CD4-positive, alpha-beta T cell treated with Interleukin-10 for 1 hour (primary cell): ENCODE measurements at regions not wholly inside any gene's neighbourhood (a gene's known extent, or its start where the extent isn't known, plus 50 kb on each side); places are given as distances from the start of the nearest gene placed in this dataset.
"Not testable (repeated sequence)": the region's sequence is repeated elsewhere in the genome, so short reads cannot be mapped to it uniquely, and the experiment has no call there.

Experiments used
- DNase-seq: peaks from one replicate; pipeline ENCODE4 v3.0.0-alpha.2; 2020

DNA sequence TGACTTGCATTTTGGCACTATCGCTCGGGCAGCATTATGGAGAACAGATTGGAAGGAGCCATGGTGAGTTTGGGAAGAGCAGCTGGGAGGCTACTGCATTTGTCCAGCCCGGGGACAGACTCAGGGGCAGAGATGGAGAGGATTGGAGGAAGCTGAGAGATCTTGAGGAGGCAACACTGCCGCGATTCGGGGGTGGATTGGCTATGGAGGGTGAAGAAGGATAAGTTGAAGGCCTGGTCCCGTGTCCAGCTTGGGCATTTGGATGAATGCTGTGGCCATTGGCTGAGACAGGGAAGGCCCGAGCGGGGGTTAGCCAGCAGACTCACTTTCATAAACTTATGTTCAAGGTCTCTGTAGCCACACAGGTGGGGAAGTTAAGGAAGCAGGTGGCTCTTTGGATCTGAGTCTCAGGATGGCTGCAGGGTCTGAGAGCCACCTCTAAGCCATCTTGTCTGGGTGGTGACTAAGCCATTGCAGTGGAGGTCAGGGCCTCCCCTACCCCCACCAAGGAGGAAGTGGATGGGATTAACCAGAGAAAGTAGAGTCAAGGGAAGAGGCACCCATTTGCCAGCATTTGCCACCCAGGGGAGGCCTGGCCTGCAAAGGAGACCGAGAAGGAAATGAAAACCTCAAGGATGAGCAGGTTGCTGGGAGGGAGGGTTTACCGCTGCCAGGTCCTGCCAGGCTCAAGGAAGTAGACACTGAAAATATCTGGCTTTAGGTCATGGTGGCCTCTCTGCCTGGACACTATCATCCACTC, 144.0 kb upstream of the TLE3 start:
- DNase-seq: no peak

DNA sequence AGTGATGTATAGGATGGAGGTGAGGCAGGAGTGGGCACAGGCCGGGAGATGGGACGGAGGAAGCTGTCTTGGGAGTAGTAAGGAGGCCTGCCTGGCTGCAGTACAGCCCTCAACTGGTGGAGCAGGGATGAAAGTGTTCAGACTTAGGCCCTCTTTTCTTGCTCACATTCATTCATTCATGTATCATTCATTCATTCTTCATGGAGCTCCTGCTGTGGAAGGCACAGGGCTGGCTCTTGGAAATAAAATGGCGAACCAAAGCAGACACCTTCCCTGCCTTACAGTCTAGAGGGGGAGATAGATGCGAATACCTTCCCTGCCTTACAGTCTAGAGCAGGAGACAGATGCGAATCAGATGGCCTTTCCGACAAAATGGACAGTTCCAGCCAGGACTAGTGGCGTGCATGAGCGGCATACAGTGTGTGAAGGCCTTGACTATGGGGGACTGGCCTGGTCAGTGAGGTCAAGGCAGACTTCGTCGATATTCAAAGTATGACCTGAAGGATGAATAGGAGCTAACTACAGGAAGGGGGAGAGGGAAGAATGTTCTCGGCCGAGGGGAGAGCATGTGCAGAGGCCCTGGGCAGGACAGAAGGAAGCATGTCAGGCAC, 143.2 kb upstream of the TLE3 start:
- DNase-seq: no peak

DNA sequence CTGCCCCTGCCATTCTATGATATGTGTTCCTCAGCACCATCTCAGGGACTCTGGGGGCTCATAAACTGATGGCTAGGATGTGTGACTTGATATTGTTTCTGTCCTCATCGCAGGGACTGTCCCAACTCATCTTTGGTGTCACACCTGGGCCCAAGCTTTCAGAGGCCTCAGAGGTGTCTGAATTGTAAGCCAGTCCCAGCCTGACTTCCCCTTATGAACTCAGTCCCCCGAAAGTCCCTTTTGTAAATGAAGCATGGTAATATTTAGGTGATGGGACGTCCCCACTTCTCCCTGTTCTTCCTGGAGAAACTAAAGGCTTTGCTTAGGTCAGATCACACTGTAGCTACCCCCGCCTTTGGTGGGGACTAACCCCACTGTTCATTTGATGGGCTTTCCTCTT, 142.4 kb upstream of the TLE3 start:
- DNase-seq: no peak

DNA sequence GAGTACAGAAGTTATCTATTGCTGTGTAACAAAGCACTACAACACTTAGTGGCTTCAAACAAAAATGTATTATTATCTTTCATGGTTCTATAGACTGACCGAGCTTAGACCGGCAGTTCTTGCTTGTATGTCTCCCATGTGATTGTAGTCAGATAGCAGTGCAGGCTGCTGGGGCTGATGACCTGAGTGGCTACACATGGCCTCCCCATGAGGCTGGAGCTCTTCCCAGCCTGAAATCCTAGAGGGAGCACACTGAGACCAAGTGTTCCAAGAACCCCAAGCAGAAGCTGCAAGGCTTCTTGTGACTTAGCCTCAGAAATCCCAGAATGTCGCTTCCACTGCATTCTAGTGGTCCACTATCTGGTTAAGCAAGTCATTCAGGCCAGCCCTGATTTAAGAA, 141.2 kb upstream of the TLE3 start:
- DNase-seq: no peak

DNA sequence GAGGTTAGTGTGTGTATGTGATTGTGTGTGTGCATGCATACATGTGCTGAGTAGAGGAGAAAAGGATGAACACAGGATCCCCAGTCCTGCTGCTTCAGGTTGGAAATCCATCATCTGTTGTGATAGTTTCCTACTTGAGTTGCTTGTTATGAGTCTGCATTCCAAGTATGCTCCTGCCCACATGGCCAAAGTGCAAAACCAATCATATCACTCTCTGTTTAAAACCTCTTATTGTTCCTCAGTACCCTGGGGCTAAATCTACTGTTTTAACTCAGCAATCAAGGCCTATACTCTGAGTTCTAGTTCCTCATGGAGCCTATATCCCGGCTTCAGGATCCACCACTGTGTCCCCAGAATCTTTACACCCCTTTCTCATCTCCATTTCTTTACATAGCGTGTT, 139.9 kb upstream of the TLE3 start:
- no peak for DNase-seq

DNA sequence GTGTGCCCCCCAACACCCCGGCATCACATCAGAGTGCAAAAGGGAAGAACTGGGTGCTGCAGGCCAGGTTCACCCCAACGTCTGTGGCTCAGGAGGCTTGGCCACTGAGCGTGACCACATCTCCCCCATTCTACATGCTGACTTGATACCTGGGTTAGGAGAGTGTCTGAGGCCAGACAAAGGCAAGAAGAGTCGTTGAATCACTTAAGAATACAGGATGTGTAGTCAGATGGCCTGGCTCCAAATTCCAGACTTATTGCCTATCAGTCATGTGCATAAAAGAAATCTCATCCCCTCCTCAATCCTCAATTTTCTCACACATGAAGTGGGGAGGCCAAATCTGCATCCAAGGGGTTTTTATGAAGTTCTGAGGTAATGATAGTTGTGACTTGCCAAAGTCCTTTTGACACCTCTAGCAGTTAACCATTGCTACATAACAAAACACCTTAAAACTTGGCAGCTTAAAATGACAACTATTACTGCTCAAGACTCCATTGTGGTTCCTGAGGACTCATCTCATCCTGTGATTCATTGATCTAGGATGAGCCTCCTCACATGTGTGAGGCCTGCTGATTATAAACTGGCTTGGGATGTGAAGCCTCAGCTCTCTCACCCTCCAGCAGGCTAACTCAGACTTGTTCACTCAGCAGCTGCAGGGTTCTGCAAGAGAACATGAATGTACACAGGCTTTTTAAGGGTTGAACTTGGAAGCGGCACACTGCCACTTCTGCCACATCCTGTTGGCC, 138.8 kb upstream of the TLE3 start:
- no peak for DNase-seq

DNA sequence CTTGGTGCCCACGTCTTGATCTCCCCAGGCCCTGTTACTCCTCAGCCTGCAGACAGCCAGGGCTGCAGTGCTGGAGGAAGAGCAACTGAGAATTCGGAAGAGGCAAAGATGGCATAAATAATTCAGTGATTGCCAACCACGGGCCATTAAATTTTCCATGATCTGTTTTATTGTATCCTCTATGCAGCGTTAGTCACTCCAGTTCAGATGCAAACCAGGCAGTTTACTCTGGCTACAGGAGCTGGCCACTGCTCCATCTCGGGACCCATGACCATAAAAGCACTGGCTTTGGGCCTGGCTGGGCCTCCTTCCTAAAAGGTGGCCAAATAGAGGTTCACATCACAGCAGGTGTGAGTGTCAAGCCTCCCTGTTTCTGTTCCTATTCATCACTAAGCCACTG, 137.6 kb upstream of the TLE3 start:
- DNase-seq: no peak

DNA sequence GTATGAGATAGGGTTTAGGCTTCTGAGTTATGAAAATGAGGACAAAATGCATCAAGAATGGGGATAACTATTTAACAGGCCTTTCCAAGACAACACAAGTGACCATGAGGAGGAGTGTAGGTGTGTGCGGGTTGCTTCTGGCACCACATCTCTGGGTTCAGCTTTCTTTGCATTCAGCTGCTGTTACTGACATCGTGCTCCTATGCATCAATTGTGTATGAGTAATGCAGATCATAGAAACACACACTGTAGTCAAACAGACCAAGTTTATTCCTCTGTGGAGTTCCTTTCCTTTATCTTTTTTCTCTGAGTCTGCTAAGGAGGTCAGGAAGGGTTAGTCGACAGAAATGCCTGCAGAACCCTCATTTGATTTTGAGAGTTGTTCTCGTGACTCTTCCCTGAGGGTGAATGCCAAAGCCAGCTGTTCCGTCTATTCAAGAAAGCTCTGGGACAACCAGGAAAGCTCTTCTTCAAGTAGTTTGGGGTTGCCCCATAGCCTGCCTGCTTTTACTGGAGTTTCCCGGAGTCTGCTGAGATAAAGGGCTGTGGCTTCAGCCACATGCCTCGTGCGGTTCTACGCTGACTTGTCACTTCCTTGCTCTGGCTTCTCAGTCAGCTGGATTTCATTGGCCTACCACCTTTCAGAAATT, 136.7 kb upstream of the TLE3 start:
- DNase-seq: no peak

DNA sequence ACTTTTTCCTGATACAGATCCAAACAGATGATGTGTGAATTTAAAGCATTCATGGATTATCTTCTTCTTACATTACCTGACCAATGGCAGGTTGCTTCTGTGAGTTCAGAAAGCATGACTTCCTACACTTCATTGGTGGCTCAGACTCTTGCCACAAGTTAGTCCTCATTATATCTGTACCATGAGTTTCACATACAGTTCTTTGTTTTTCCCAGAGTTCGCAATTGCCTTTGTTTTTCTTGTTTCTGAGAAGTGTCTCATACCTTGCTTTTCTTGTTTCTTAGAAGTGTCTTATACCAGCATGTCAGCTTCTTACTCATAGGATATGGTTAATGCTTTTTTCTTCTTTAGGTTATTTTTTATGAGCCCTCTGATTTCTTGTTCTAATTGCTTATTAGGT, 133.8 kb upstream of the TLE3 start:
- DNase-seq: no peak

DNA sequence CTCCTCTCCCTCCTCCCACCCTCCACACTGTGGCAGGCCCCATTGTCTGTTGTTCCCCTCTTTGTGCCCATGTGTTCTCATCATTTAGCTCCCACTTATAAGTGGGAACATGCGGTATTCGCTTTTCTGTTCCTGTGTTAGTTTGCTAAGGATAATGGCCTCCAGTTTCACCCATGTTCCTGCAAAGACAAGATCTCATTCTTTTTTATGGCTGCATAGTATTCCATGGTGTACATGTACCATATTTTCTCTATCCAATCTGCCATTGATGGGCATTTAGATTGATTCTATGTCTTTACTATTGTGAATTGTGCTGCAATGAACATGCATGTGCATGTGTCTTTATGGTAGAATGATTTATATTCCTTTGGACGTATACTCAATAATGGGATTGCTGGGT, 130.2 kb upstream of the TLE3 start:
- DNase-seq: not testable (repeated sequence)

DNA sequence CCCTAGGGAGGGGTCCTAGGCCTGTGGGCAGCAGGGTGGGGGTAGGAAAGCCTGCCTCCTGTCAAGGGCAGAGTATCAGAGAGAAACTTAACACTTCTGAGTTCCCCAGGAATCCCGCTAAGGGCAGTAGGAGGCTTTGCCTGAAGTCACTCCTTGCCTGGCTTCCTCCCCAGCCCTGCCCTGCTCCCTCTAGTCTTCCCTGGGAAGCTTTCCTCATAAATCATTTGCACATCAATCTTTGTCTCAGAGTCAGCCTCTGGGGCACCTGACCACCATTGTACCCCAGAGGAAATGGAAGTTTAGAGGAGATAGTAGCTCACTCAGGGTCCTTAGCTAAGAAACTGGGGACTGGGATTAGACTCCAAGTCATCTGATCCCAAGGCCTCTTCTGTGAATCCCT, 129.4 kb upstream of the TLE3 start:
- DNase-seq: no peak

DNA sequence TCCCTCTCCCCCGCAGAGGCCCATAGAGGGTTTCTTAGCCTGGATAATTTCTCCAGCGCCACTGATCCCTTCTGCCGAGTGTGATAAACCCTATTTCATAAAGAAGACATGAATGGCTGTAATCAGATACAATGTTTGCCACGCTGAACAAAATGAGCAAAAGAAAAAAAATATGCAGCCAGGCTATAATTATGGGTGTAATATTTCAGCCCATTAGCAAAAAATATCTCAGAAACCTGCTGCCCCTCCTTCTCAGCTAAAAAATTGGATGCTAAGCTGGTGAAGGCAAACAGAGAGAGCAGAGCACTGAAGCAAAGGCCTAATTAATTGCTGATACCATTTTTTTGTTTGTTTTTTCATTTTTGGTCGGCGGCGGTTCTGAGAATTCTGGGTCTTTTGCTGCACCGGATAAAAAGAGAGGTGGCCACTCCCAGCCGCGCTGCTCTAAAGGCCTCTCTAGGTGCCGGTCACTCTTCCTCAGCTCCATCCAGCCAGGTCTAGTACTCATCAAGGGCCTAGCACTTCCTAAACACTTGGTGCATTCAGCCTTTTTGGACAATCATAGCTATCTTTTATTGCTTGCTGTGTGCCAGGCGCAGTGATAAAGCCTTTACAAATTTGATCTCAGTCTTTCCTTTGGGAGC, 128.7 kb upstream of the TLE3 start:
- no peak for DNase-seq

DNA sequence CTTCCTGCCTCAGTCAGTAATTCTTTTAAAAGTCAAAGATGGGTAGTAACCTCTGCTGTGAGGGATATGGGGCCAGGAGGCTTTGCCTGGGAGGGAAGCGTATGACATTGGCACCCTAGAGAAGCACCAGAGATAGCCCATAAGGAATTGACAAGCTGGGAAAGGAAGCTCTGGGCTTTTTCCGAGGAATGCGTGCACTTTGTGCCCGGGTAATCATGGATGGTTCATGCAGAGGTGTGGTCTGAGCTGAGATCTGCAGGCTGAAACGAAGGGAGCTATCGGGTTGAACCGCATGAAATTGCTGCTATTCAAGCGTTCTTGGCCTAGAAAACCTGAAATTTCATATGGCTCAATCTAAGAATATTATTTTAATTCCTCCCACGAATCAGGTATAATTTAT, 127.7 kb upstream of the TLE3 start:
- DNase-seq: no peak

DNA sequence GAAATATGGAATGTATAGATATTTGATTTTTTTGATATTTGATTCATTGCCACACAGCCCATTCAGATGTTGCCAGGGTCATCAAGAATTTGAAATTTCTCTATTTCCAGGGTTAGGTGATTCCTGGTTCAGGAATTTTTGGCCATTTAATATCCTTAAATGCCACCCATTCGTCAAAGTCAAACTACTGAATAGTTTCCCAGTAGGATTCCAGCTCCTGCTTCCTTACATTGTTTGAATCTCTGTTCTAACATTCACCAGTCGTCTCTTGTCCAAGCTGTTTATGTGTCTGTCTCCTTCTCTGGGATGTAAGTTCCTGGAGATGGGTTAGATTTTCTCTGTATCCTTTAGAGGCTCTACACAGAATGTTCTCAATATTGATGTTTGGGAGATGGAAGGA, 124.9 kb upstream of the TLE3 start:
- DNase-seq: no peak

DNA sequence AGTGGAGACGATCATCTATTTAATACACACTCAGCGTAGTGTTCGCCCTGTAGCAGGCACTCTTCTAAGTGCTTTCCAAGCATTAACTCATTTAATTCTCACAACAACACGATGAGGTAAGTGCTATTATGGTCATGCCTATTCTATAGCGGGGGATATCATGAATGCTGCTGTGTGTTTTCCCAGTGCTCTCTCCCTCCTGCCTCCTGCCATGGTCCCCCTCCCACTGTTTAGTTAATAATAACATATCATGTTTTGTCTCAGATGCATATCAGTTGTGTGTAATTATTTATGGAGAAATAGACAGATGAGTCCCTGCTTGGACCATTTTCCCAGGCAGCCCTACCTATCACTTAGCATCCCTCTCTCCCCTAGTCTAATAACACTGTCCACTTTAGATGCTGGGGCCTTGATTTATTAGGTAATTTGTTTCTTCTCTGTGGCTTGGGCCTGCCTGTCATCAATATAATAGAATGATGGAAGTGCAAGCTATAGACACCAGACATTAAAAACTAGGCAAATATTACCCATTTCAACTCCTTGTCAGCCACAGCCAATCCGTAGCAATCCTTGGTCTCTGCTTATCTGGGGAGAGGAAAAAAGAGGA, 122.9 kb upstream of the TLE3 start:
- no peak for DNase-seq

DNA sequence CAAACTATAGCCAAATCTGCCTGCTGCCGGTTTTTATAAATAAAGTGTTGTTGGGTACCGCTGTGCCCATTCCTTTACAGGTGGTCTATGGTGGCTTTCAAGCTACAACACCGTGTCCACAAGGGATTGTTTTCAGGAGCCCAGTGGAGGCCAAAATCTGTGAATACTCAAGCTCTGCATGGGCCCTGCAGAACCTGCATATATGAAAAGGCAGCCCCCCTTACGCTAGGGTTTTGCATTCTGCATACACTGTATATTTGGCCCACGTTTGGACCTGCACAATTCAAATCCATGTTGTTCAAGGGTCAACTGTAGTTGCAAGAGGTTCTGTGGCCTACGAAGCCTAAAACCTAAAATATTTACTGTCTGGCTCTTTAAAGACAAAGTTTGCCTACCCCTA, 122.2 kb upstream of the TLE3 start:
- no peak for DNase-seq

DNA sequence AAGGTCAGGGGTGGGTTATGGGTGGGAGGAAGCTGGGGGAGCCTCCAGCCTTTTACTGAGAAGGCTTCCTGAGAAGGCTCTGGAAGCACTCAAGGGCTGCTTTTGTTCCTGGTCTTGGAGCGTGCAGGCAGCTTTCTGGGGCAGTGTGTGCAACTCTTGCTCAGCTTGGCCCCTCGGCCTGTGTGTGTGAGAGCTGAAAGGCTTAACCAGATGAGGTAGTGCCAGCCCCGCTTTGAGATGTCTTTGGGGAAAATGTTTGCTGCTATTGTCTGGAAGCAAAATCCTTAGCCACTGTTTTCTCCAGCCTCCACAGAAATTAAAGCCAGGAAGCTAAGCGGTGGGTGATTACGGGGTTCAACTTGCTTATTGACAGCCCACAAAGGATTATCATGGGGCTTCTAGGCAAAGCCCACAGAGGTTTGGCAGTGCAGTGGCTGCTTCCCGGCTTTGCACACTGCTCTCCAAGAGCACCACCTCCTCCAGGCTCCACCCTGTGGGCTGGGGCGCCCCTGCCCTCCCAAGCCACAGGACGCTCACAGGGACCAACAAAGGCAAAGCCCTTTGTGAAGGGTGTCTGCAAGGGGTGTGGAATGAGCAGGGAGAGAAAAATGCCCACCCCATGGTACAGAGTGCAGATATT, 121.7 kb upstream of the TLE3 start:
- no peak for DNase-seq

DNA sequence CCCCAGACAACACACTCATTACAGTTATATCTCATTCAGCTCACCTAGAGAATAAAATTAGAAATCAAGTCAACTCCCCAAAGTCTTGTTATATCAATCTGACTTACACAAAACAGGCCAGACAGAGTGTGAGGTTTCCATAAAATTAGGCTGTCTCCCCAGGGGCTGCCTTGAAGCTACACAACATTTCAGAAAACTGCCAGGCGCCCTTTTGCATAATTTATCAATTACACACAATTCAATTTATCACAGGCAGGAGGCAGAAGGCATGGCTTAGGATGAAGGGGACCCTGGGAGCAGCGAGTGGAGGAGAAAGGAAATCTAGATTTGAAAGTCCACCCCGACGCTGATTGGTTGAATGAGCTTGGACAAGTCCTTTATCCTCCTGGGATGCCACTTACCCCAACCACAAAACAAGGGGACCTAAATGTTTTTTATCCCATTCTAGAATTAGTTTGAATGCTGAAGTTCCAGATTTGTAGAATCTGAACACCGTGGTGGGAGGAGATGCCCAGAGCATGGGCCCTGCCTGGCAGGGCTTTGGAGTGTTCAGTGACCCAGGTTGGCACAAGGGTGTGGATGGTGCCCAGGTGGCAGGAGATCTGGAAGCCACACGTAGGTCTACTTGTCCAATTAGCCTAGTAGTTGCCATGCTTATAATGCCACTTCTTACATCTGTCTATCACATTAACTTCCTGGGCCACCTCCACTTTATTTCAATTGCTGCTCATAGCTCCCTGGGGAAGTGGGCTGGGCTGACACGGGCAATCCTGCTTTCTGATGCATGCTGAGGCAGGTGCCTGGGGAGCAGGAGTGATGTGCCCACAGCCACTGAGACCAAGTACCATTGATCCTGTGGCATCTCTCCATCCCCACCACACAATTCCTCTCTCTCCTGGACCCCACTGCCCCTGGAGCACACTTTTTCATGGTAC, 119.8 kb upstream of the TLE3 start:
- DNase-seq: no peak

DNA sequence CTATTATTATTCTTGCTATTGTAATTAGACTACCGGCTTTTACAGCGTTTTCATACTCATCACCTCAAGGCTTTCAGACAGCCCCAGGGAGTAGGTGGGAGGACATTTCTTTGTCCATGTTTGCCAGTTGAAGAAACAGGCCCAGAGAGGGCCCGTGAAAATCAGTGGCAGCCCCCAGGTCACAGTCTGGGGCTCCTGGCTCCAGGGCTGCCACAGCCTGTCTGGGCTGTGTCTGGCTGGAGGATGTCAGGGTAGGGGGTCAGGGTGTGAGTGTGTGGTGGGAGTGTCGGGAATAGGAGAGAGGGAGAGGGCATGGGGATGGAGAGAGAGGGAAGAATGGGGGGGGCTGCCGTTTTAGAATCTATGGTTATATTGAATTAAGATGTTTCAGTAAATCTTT, 118.2 kb upstream of the TLE3 start:
- no peak for DNase-seq

DNA sequence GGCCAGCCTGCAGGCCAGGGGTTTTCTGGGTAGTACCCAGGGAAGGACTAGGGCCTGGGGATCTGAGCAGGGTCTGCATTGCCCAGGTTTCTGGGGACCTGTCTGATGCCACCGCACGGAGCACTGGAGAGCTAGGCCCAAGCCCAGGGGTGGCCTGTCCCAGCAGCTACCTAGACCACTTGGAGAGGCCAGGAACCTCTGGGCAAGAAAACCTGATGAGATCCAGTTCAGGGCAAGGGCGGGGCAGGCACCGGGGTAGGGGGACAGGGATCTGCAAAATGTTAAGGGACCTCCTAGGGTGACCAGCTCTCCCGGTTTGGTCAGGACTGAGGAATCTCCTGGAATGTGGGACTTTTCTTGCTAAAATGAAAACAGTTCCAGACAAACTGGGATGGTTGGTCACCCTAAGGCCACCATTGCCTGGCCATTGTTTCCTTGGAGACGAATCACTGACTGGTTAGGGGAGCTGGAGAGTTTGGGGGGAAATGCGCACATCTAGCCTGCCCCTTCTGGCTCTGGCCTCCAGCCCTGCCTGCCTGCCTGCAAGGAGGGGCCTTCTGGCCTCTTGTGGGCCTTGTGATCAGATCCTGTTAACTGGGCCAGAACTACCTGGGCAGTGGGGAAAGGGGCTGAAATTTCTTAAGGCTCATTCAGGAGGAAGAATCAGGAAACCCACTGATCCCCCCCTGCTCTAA, 117.4 kb upstream of the TLE3 start:
- DNase-seq: no peak

DNA sequence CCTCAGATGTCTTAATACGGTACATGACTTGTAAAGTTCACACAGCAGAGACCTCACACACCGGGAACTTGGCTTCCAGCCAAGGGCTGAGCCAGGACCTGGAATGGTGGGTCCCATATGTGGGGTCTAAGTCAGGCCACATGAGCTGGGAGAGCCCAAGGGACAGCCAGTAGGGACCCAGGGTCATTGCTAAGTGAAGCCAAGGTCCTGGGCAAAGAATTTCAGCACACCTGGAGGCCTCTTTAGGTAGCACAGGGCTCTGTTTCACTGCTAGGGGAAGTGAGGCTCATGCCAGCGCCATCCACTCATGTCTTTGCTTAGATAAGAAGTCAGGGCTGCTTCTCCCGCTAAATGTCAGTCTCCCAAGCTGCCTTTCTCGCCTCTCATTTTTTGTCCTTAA, 116.6 kb upstream of the TLE3 start:
- DNase-seq: no peak
